ENCODE measurements at regions not wholly inside any gene's neighbourhood (a gene's known extent, or its start where the extent isn't known, plus 50 kb on each side); places are given as distances from the start of the nearest gene placed in this dataset.

GRCh38 chr18:44370861-44371260 lies 309.8 kb upstream of the SETBP1 start:
- DNase-seq: no peak

DNA sequence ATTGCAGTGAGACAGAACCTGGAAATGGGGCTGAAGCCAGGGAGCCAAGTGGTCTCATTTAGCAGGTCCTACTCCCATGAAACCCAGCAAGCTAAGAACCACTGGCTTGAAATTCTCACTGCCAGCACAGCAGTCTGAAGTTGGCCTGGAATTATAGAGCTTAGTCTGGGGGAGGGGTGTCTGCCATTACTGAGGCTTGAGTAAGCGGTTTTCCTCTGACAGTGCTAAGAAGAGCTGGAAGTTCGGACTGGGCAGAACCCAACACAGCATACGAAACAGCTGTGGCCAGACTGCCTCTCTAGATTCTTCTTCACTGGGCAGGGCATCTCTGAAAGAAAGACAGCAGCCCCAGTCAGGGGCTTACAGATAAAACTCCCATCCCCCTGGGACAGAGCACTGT lies 305.7 kb upstream of the SETBP1 start:
- DNase-seq: no peak

DNA sequence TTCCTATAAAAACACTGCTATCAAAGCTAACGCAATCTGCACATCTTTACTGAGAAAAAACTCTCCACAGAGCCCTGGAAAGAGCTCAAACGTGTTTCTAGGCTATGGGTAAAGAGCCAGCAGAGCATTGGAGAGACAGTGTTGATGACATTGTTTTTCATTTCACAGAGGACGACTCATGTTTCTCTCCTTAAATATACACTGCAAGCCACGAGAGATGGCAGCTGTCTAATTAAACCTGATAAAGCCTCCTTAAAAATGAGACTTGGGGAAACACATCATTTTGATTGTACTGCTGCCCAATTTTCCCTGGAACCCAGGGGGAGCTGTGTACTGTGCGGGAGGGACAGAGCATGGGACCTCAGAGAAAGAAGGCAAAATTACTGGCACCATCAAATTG lies 294.3 kb upstream of the SETBP1 start:
- no peak for DNase-seq

DNA sequence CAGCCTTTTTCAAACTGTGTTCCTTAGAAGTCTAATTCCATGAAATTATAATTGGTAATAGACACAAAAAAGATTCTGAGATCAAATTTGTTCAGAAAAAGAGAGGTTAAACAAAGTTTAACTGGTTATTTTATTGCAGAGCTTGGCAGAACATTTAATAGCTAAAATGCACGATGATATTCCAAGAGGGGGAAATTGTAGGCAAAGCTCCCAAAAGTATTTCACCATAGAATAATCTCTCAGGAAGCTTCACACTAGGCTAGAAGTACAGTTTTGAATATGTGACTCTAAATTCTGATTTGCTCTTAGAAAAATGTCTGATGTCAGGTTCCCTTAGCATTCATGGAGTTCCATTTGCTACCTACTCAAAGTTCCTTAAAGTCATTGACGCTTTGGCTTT lies 292.4 kb upstream of the SETBP1 start:
- DNase-seq: no peak

GRCh38 chr18:44392933-44393332 lies 287.8 kb upstream of the SETBP1 start:
- DNase-seq: no peak

GRCh38 chr18:44393406-44393805 lies 287.3 kb upstream of the SETBP1 start:
- no peak for DNase-seq

- no peak for DNase-seq
Observed at GRCh38 chr18:44396550-44396949, 284.1 kb upstream of the SETBP1 start.

DNA sequence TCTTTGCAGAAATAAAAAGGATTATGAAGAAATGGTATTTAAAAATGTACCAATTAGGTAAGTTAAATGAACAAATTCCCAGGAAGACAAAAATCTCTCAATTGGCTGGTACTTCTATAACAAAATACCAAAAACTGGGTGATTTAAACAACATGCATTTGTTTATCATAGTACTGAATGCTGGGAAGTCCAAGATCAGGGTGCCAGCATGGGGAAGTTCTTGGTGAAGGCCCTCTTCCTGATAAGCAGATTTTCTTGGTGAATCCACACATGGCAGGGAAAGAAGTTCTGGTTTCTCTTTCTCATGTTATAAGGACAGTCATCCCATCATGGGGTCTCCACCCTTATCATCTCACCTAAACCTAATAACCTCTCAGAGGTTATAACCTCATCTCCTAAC lies 271.6 kb upstream of the SETBP1 start:
- DNase-seq: no peak

DNA sequence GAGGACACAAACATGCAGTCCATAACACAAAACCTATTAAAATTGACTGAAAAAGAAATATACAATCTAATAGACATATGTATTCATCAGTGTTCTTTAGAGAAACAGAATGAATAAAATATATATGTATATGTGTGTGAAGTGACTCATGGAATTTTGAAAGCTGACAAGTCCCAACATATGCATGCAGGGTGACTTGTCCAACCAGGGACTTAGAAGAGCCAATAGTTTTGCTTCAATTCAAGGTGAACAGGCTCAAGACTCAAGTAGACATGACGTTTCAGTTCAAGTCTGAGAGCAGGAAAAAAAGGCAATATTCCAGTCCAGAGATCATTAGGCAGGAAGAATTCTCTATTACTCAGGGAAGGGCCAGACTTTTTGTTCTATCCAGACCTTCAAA lies 271.2 kb upstream of the SETBP1 start:
- DNase-seq: no peak

DNA sequence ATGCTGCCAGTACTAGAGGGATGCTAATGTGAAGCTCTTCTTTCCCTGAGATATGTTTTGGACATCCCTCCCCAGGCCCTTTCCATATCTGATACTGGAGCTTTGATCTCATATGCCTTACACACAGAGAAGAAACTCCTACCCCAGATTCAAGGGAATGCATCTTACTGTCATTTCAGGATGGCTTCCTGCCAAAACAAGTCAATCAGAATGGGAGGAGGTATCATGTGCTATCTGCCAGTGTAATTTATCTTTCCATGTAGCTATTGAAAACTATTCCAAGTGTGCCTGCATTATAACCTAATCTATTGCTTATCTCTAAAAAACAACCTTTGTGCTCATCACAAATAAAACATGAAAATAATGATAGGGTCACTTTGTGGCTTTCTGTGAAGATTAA lies 269.9 kb upstream of the SETBP1 start:
- no peak for DNase-seq

- no peak for DNase-seq
Observed at GRCh38 chr18:44411262-44411905, 269.3 kb upstream of the SETBP1 start.

GRCh38 chr18:44411976-44412375 lies 268.7 kb upstream of the SETBP1 start:
- no peak for DNase-seq

DNA sequence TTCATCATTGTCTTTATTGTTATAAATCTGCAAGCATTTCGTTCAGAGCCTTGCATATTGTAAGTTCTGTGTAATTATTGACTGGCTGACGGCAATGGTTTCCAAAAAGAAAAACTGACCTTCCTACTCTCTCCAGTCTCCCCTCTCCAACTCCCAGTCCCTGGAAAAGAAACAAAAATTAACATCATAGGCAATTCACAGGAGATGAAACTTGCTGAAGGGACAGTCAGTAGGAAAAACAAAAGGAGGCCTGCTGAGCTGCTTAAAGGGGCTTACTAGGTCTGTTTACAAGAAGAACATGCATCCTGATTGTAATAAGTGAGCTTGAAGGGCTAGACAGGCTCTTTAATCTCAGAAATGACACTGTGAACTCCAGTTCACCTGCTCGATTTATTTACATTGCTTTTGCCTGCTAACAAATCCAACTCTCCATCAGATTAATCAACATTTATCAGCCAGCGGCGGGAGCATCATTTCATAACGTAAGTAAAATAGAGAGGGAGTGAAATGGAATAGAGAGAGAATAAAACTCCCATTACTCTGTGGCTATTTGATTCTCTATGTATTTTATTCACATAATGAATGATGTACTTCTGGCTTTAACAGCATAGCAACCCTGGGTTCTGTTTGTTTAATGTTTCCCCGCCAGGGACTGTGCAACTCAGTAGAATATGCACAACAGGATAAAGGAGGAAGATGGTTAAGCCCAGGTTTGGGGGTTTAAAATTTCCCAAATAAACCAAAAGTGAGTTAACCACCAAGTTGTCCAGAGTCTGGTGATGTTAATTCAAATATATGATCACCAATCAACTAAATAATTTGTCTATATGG lies 256.7 kb upstream of the SETBP1 start:
- DNase-seq: no peak

DNA sequence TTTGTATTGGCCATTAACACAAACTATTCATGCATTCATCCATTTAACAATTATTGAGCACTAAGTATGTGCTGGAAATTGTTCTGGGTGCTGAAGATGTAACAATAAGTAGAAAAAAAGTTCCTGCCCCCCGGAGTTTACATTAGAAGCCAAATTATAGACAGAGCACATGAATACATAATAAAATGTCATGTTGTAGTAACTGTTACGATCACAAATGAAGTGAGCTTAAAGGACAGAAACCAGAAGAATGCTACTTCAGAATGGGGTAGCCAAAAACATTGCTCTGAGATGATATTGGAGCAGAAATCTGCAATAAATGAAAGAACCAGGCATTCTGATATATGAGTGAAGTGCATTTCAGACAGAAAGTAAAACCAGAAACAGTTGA lies 256.0 kb upstream of the SETBP1 start:
- no peak for DNase-seq

- DNase-seq: no peak
Observed at GRCh38 chr18:44425161-44425560, 255.5 kb upstream of the SETBP1 start.

- no peak for DNase-seq
Observed at GRCh38 chr18:44437603-44438002, 243.1 kb upstream of the SETBP1 start.

DNA sequence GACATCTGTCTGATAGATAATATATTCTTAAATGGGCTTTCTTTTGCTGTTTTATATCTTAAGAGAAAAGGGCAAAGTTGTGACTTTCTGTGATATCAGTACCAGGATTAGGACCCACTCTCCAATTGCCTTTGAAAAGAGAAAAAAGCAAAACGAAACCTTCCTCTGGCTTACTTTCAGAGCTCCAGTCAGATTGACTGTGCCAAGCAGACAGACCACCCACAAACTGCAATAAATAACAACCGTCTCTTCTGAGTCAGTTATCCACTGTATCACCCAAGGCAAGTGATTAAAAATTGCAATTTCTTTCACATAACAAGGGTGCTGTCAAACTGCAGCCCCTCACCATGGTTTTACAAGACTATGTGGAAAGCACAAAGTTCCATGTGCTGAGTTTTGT lies 230.5 kb upstream of the SETBP1 start:
- no peak for DNase-seq

GRCh38 chr18:44452346-44452745 lies 228.3 kb upstream of the SETBP1 start:
- DNase-seq: no peak

GRCh38 chr18:44453505-44453904 lies 227.2 kb upstream of the SETBP1 start:
- no peak for DNase-seq

DNA sequence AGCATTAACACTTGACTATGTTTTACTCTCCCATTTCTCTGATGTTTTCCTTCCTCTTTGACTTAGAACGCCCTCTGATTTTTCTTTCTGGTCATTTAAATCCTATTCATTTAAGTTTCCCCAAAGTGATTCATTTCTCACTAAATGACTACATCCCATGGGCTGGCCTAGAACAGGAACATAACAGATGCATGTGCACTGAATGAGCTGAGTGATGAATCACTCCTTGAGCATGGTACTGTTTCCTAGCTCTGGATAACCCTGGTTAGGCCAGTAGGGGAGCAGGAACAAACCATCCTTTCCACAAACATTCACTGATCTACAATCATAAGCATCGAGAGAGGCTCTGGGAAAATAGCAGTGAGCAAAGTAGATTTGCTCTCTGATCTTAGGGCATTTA lies 221.9 kb upstream of the SETBP1 start:
- DNase-seq: no peak

- no peak for DNase-seq
Observed at GRCh38 chr18:44464398-44465180, 216.1 kb upstream of the SETBP1 start.

- no peak for DNase-seq
Observed at GRCh38 chr18:44465381-44465841, 215.3 kb upstream of the SETBP1 start.

DNA sequence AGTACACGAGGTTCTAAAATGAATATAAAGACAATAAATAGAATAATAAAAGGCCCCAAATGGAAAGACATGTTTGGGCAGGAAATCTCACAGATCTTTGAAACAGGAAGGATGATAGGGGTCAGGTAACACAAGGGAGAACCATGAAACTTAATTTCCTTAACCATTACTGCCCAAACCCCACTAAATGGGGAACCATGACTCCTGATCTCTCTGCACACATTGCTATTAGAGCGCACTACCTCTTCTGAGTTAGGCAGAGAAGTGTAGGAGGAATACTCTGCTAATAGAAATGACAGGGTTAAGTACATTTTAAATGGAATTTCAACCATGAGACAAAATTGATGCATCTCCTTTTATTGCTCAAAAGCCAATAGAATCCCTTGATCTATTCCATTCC lies 213.7 kb upstream of the SETBP1 start:
- DNase-seq: no peak

DNA sequence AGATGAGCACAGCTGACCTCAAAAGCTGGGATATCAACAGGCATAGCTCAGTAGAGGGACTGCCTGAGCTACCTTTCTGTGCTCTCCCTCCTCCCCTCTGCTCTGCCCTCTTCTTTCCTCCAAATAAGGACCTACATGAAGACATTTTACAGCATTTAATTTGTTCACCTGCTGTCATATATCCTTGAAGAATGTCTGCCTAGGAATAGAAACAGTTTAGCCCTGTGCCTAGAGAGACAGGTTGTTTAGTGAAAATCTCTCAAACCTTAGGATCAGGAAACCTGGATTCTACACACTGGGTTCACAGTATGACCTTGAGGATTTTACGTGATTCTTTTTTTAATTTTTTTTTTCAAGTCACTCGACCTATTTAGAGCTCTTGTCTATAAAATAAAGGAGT lies 213.0 kb upstream of the SETBP1 start:
- DNase-seq: no peak

Data from NCI-H1436 treated with DMSO at 0.1 percent for 48 hours (cell line).